H1 (cell line): ENCODE measurements at regions not wholly inside any gene's neighbourhood (a gene's known extent, or its start where the extent isn't known, plus 50 kb on each side); places are given as distances from the start of the nearest gene placed in this dataset.

Source experiments
- CTCF ChIA-PET: fragments of 300-600 bp; sonication (Branson Sonifier 250); formaldehyde crosslinking; loops from one replicate; lab custom pipeline; 2021; ENCODE audit not compliant: partially characterized antibody; lab: Charles Lee
- POLR2A ChIA-PET: fragments of 300-600 bp; sonication (Branson Sonifier 250); formaldehyde crosslinking; loops from one replicate; lab custom pipeline; 2021; ENCODE audit warnings: inconsistent platforms; ENCODE audit not compliant: partially characterized antibody; lab: Charles Lee
- DNase-seq, 2 experiments: peaks; one replicate each; pipeline versions ENCODE4 v3.0.0 to v3.0.0-alpha.2; 2010 to 2022; ENCODE audit warnings: low spot score in 2 of 2, low read depth in 1 of 2, mixed read lengths in 1 of 2
- FAIRE-seq: peaks from 2 replicates; lab custom pipeline; 2011; peaks lifted over from hg19 to GRCh38; lab: Jason Lieb, UNC
- H2AFZ ChIP-seq: 2 replicates; pipeline ENCODE4 v1.8.1; 2012; ENCODE audit warnings: low read length, inconsistent platforms
- H2AK5ac ChIP-seq: 2 replicates; pipeline ENCODE4 v1.6.1; 2013; ENCODE audit warnings: low read depth, low read length
- H2BK120ac ChIP-seq: replicated peaks from 2 replicates; pipeline ENCODE3; 2013; ENCODE audit warnings: low read depth, low read length, inconsistent platforms
- H2BK12ac ChIP-seq: 2 replicates; pipeline ENCODE4 v1.6.1; 2013; ENCODE audit warnings: low read depth, low read length
- H2BK15ac ChIP-seq: 2 replicates; pipeline ENCODE4 v1.6.1; 2013; ENCODE audit warnings: low read length
- H2BK20ac ChIP-seq: 2 replicates; pipeline ENCODE4 v1.6.1; 2013; ENCODE audit warnings: low read length
- H2BK5ac ChIP-seq: 2 replicates; pipeline ENCODE4 v1.6.1; 2013; ENCODE audit warnings: low read depth, low read length
- H3K14ac ChIP-seq: 2 replicates; pipeline ENCODE4 v1.6.1; 2013; ENCODE audit warnings: inconsistent platforms; ENCODE audit not compliant: insufficient read length
- H3K18ac ChIP-seq: 2 replicates; pipeline ENCODE4 v1.6.1; 2013; ENCODE audit warnings: low read length; ENCODE audit errors: extremely low read depth
- H3K23ac ChIP-seq: 2 replicates; pipeline ENCODE4 v1.6.1; 2013; ENCODE audit warnings: inconsistent platforms; ENCODE audit not compliant: insufficient read length
- H3K23me2 ChIP-seq: 2 replicates; pipeline ENCODE4 v1.6.1; 2013; ENCODE audit warnings: low read depth, low read length
- H3K27ac ChIP-seq: 2 replicates; pipeline ENCODE4 v1.6.1; 2011; ENCODE audit warnings: low read depth, low read length, inconsistent platforms
- H3K27me3 ChIP-seq, 4 experiments: replicated peaks in 1 of 4; 1 replicate in 1 of 4; 2 replicates in 3 of 4; pipeline versions ENCODE4 v1.6.1 to v1.8.1; 2011 to 2013; ENCODE audit warnings: low read length in 3 of 4, mild to moderate bottlenecking in 3 of 4, inconsistent platforms in 2 of 4, mixed read lengths in 2 of 4, moderate library complexity in 1 of 4; ENCODE audit not compliant: control insufficient read depth in 3 of 4, insufficient read depth in 3 of 4; ENCODE audit errors: extremely low read depth in 1 of 4
- H3K36me3 ChIP-seq, 4 experiments: 2 replicates each; pipeline versions ENCODE4 v1.6.1 to v1.8.1; 2011 to 2013; ENCODE audit warnings: mild to moderate bottlenecking in 4 of 4, low read length in 3 of 4, moderate library complexity in 2 of 4, control low read depth in 1 of 4, inconsistent platforms in 1 of 4; ENCODE audit not compliant: insufficient read depth in 4 of 4, control insufficient read depth in 2 of 4
- H3K4ac ChIP-seq: replicated peaks from 2 replicates; pipeline ENCODE3; 2013; ENCODE audit warnings: low read length, low read depth, mixed read lengths, inconsistent platforms; ENCODE audit not compliant: insufficient read length
- H3K4me1 ChIP-seq, 4 experiments: replicated peaks in 1 of 4; 1 replicate in 1 of 4; 2 replicates in 3 of 4; pipeline versions ENCODE4 v1.6.1 to v1.8.1; 2011 to 2013; ENCODE audit warnings: low read length in 3 of 4, inconsistent platforms in 2 of 4, mixed read lengths in 1 of 4; ENCODE audit not compliant: insufficient read depth in 4 of 4, control insufficient read depth in 3 of 4
- H3K4me2 ChIP-seq, 2 experiments: 2 replicates each; pipeline versions ENCODE4 v1.6.1 to v1.8.1; 2011 to 2013; ENCODE audit warnings: low read depth in 2 of 2, low read length in 2 of 2, control low read depth in 1 of 2, inconsistent platforms in 1 of 2, mild to moderate bottlenecking in 1 of 2; ENCODE audit not compliant: insufficient read depth in 1 of 2
- H3K4me3 ChIP-seq, 4 experiments: fragments of 200-600, 300-600 bp in 1 of 4; sonication (generic), shearing (Covaris generic), sonication (Bioruptor Twin) in 1 of 4; 2 replicates each; pipeline versions ENCODE4 v1.5.1 to v1.8.1; 2011 to 2016; ENCODE audit warnings: low read length in 4 of 4, low read depth in 3 of 4, control low read depth in 2 of 4, inconsistent platforms in 2 of 4, mild to moderate bottlenecking in 2 of 4, mixed read lengths in 1 of 4, moderate library complexity in 1 of 4; ENCODE audit not compliant: insufficient read depth in 2 of 4; ENCODE audit errors: extremely low read depth in 1 of 4
- H3K56ac ChIP-seq: replicated peaks from 2 replicates; pipeline ENCODE3; 2013; ENCODE audit warnings: low read depth, mild to moderate bottlenecking, mixed read lengths, low read length, inconsistent platforms; ENCODE audit not compliant: insufficient read length
- H3K79me1 ChIP-seq: 2 replicates; pipeline ENCODE4 v1.6.1; 2013; ENCODE audit warnings: low read depth, low read length, control low read depth
- H3K79me2 ChIP-seq, 2 experiments: 2 replicates each; pipeline versions ENCODE4 v1.6.1 to v1.8.1; 2012 to 2013; ENCODE audit warnings: low read length in 2 of 2, mild to moderate bottlenecking in 2 of 2, inconsistent platforms in 1 of 2; ENCODE audit not compliant: insufficient read depth in 2 of 2, control insufficient read depth in 1 of 2
- H3K9ac ChIP-seq, 4 experiments: replicated peaks in 1 of 4; 1 replicate in 1 of 4; 2 replicates in 3 of 4; pipeline versions ENCODE4 v1.6.1 to v1.8.1; 2011 to 2013; ENCODE audit warnings: low read depth in 3 of 4, low read length in 3 of 4, control low read depth in 2 of 4, mild to moderate bottlenecking in 2 of 4, moderate library complexity in 2 of 4, inconsistent platforms in 1 of 4; ENCODE audit errors: extremely low read depth in 1 of 4
- H3K9me3 ChIP-seq, 2 experiments: 2 replicates each; pipeline versions ENCODE4 v1.6.1 to v1.8.1; 2012 to 2013; ENCODE audit warnings: mild to moderate bottlenecking in 2 of 2, moderate library complexity in 2 of 2, control low read depth in 1 of 2, inconsistent platforms in 1 of 2, low read depth in 1 of 2, low read length in 1 of 2, mixed read lengths in 1 of 2; ENCODE audit not compliant: insufficient read depth in 2 of 2
- H4K20me1 ChIP-seq, 2 experiments: replicated peaks in 1 of 2; 2 replicates each; pipeline versions ENCODE3 to v1.8.1; 2011 to 2013; ENCODE audit warnings: inconsistent platforms in 2 of 2, low read length in 2 of 2, mild to moderate bottlenecking in 1 of 2; ENCODE audit not compliant: insufficient read depth in 2 of 2, control insufficient read depth in 1 of 2
- H4K5ac ChIP-seq: 2 replicates; pipeline ENCODE4 v1.6.1; 2013; ENCODE audit warnings: low read length, low read depth, mixed read lengths, inconsistent platforms; ENCODE audit not compliant: insufficient read length
- H4K8ac ChIP-seq: 2 replicates; pipeline ENCODE4 v1.8.0; 2013; ENCODE audit warnings: mild to moderate bottlenecking, moderate library complexity, low read length, inconsistent platforms; ENCODE audit not compliant: insufficient read depth; ENCODE audit errors: extremely low read depth
- H4K91ac ChIP-seq: replicated peaks from 2 replicates; pipeline ENCODE3; 2013; ENCODE audit warnings: low read length, mixed read lengths, inconsistent platforms; ENCODE audit not compliant: insufficient read length
- EP300 ChIP-seq, 2 experiments: IDR thresholded peaks; 1 replicate in 1 of 2; 2 replicates in 1 of 2; pipeline ENCODE4 v1.6.1; 2011 to 2012; ENCODE audit warnings: low read depth in 2 of 2, low read length in 2 of 2, mild to moderate bottlenecking in 2 of 2, borderline replicate concordance in 1 of 2, inconsistent platforms in 1 of 2, moderate library complexity in 1 of 2
- HDAC6 ChIP-seq: IDR thresholded peaks from one replicate; pipeline ENCODE4 v1.7.1; 2012; ENCODE audit warnings: low read depth, mild to moderate bottlenecking, inconsistent platforms, low read length, moderate library complexity
- POU5F1 ChIP-seq: IDR thresholded peaks from 2 replicates; pipeline ENCODE4 v1.6.1; 2011; ENCODE audit warnings: low read depth, mild to moderate bottlenecking, low read length, moderate library complexity
- SIN3A ChIP-seq, 2 experiments: IDR thresholded peaks in 1 of 2; conservative IDR thresholded peaks in 1 of 2; 2 replicates each; pipeline ENCODE4 v1.6.1; 2011 to 2012; ENCODE audit warnings: low read length in 2 of 2, improper control_type of control experiment in 1 of 2, low read depth in 1 of 2, mild to moderate bottlenecking in 1 of 2
- SP2 ChIP-seq: IDR thresholded peaks from 2 replicates; pipeline ENCODE4 v1.6.1; 2012; ENCODE audit warnings: mild to moderate bottlenecking, low read length, inconsistent platforms
- SP4 ChIP-seq: IDR thresholded peaks from 2 replicates; pipeline ENCODE4 v1.6.1; 2012; ENCODE audit warnings: low read length, inconsistent platforms
- SRF ChIP-seq: IDR thresholded peaks from 2 replicates; pipeline ENCODE4 v1.6.1; 2011; ENCODE audit warnings: mild to moderate bottlenecking, low read depth, low read length, moderate library complexity
- SUZ12 ChIP-seq: fragments of 200-600 bp; sonication (generic); IDR thresholded peaks from 2 replicates; pipeline ENCODE4 v1.6.1; 2012; ENCODE audit warnings: mild to moderate bottlenecking, inconsistent platforms, low read length, moderate library complexity, mixed read lengths
- TEAD4 ChIP-seq: IDR thresholded peaks from 2 replicates; pipeline ENCODE4 v1.6.1; 2012; ENCODE audit warnings: low read depth, low read length, inconsistent platforms, mixed read lengths
- WGBS, 2 experiments: shearing (Covaris generic) in 1 of 2; methylation state at CpG; one replicate each; pipeline versions ENCODE4 v1.1.6 to v1.1.7; 2013 to 2015; ENCODE audit warnings: low lambda C conversion rate in 2 of 2, mixed read lengths in 2 of 2, inconsistent platforms in 1 of 2, low coverage in 1 of 2, missing lambda C conversion rate in 1 of 2; ENCODE audit not compliant: insufficient replicate concordance in 2 of 2, insufficient coverage in 1 of 2, insufficient read length in 1 of 2; ENCODE audit errors: extremely low coverage in 1 of 2, missing lambda C conversion rate in 1 of 2; 5-methylcytosine and 5-hydroxymethylcytosine counted together
- TF ChIP-seq, protein P1 (sequence below): IDR thresholded peaks from 2 replicates; pipeline ENCODE4 v1.6.1; 2012; ENCODE audit warnings: inconsistent platforms

DNA sequence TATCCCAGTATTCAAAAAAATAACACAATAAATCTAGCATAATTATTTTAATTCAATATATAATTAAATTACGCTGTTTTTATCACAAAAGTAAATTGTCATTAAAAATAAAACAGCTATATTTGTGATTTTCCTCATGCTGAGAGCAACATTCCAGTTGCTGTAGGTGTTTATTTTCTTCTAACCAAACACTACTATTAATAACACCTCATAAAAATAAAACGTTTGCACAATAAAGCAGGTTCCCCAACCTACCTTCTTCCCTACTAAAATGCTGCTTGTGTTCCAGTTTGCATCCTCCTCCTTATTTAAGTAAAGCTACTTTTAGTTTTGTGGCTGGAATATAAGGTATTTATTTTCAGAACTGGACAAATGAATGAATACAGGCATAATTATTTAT, 108.2 kb upstream of the LGSN start:
- TF ChIP-seq POU5F1 (no peak), SP2 (no peak), SP4 (no peak), TEAD4 (no peak), SUZ12 (no peak), HDAC6 (no peak), SRF (no peak), EP300 (IDR thresholded peaks at IDR 0.05; ENCODE audit: borderline replicate concordance in 1 of 2, low read depth in 2 of 2, low read length in 2 of 2) (no peak), SIN3A (conservative IDR thresholded peaks at IDR 0.05 in 1 of 2, IDR thresholded peaks at IDR 0.05 in 1 of 2; ENCODE audit: low read depth in 1 of 2, low read length in 2 of 2) (no peak)
- TF ChIP-seq, protein P1, sequence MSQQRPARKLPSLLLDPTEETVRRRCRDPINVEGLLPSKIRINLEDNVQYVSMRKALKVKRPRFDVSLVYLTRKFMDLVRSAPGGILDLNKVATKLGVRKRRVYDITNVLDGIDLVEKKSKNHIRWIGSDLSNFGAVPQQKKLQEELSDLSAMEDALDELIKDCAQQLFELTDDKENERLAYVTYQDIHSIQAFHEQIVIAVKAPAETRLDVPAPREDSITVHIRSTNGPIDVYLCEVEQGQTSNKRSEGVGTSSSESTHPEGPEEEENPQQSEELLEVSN: no peak
- CTCF ChIA-PET: no interaction called here

More for the DNA sequence above, 108.2 kb upstream of the LGSN start:
- no peak overlapping the region for H2AFZ ChIP-seq
- DNase-seq: no peak
- no peaks in the 10 kb centered on the region for H3K36me3 ChIP-seq
- H3K27ac ChIP-seq: no peak overlapping the region
- no peaks in the 10 kb centered on the region for H3K23me2 ChIP-seq
- H4K8ac ChIP-seq: no peak overlapping the region
- H2AK5ac ChIP-seq: no peak overlapping the region
- H3K14ac ChIP-seq: no peak overlapping the region
- no peaks in the 10 kb centered on the region for H3K79me1 ChIP-seq
- H2BK20ac ChIP-seq: no peak overlapping the region
- no peak for FAIRE-seq
- no peak overlapping the region for H3K56ac ChIP-seq
- WGBS, 2 experiments: 88% methylated on average over 2 of the region's 2 CpGs; no CpG with 5 or more reads in 1 of the 2 experiments
- no peak overlapping the region for H3K4me2 ChIP-seq
- H3K4ac ChIP-seq: no peak overlapping the region
- H4K5ac ChIP-seq: no peak overlapping the region
- no peaks in the 10 kb centered on the region for H3K4me1 ChIP-seq
- H3K79me2 ChIP-seq: no peaks in the 10 kb centered on the region
- H4K91ac ChIP-seq: no peak overlapping the region
- no peak overlapping the region for H2BK15ac ChIP-seq
- no peak overlapping the region for H3K23ac ChIP-seq
- no peak overlapping the region for H2BK5ac ChIP-seq
- no peak overlapping the region for H2BK12ac ChIP-seq
- no peaks in the 10 kb centered on the region for H4K20me1 ChIP-seq
- H3K9ac ChIP-seq: no peak overlapping the region
- no peak overlapping the region for H3K18ac ChIP-seq
- no peaks in the 10 kb centered on the region for H3K27me3 ChIP-seq
- H3K4me3 ChIP-seq: no peak overlapping the region
- H2BK120ac ChIP-seq: no peak overlapping the region
- H3K9me3 ChIP-seq: no peaks in the 10 kb centered on the region
- POLR2A ChIA-PET: no interaction called here
